NCI-H1092 (cell line): ENCODE measurements at regions not wholly inside any gene's neighbourhood (a gene's known extent, or its start where the extent isn't known, plus 50 kb on each side); places are given as distances from the start of the nearest gene placed in this dataset.
"Not testable (repeated sequence)": the region's sequence is repeated elsewhere in the genome, so short reads cannot be mapped to it uniquely, and the experiment has no call there.

Source experiments
- DNase-seq: peaks from one replicate; lab custom pipeline; 2025; lab: John Stamatoyannopoulos, UW

DNA sequence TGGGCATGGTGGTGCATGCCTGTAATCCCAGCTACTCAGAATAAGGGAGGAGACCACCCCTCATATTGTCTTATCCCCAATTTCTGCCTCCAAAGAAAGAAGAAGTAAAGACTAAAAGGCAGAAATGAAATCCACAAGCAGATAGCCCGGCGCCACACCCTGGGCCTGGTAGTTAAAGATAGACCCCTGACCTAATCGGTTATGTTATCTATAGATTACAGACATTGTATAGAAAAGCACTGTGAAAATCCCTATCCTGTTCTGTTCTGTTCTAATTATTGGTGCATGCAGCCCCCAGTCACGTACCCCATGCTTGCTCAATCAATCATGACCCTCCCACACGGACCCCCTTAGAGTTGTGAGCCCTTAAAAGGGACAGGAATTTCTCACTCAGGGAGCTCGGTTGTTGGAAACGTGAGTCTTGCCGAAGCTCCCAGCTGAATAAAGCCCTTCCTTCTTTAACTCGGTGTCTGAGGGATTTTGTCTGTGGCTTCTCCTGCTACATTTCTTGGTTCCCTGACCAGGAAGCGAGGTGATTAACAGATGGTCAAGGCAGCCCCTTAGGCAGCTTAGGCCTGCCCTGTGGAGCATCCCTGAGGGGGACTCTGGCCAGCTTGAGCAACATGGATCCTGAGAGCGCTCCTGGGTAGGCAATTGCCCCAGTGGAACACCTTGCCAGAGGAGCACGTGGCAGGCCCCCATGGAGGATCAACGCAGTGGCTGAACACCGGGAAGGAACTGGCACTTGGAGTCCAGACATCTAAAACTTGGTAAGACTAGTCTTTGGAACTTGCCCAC, 188.7 kb upstream of the NDUFV2 start:
- DNase-seq = not testable (repeated sequence)

DNA sequence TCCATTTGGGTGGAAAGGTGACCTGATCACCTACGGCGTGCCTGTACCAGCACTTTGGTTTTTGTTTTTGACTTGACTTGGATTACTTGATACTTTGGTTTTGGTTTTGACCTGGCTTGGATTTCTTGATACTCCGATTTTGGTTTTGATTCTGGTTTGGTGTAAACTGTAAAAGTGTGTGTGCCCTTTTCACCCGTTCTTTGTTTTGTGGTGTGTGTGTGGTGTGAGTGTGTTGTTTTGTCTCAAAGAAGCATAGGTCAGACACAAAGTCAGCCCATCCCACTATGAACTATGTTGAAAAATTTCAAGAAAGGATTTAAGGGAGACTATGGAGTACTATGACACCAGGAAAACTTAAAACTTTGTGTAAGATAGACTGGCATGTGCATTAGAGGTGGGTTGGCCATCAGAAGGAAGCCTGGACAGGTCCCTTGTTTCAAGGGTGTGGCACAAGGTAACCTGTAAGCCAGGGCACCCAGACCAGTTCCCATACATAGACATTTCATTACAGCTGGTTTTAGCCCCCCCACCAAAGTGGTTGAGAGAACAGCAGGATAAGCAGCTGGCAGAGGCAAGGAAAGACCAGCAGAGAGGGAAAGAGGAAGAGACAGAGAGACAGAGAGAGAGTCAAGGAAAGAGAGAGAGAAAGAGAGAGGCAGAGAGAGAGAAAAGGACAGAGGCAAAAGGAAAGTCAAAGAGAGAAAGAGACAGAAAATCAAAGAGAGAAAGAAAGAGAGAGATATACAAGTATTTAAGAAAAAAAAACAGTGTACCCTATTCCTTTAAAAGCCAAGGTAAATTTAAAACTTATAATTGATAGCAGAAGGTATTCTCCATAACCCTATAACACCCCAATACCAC, 187.9 kb upstream of the NDUFV2 start:
- not testable (repeated sequence) for DNase-seq

DNA sequence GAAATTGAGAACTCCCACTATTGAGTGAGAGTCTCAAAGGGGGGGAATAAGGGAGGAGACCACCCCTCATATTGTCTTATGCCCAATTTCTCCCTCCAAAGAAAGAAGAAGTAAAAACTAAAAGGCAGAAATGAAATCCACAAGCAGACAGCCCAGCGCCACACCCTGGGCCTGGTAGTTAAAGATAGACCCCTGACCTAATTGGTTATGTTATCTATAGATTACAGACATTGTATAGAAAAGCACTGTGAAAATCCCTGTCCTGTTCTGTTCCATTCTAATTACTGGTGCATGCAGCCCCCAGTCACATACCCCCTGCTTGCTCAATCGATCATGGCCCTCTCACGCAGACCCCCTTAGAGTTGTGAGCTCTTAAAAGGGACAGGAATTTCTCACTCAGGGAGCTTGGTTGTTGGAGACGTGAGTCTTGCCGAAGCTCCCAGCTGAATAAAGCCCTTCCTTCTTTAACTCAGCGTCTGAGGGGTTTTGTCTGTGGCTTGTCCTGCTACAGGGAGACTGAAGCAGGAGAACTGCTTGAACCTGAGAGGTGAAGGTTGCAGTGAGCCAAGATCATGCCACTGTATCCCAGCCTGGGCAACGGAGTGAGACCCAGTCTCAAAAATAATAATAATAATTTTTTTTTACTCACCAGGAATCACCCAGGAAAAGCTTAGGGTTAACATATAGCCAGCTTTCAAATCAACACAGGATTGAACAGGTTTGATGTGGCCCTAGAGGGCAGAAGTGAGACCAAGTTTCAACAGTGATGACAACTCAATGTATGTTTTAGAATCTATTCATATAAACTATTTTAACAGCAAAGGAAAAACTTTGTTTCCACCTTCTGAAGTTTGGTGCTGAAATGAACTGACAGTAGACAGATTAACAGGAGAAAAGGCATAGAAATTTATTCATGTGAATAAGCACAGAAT, 181.4 kb upstream of the NDUFV2 start:
- DNase-seq = not testable (repeated sequence)

DNA sequence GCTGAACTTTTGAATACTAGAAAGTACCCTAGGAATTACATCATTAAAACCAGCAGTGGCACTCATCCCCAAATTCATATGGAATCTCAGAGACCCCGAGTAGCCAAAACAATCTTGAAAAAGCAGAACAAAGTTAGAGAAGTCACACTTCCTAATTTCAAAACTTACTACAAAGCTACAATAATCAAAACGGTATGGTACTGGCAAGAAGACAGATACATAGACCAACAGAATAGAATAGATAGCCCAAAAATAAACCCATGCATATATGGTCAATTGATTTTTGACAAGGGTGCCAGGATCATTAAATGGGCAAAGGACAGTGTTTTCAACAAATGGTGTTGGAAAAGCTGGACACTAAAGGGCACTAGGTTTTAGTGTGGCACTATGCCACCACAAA, 176.0 kb upstream of the NDUFV2 start:
- DNase-seq = no peak

DNA sequence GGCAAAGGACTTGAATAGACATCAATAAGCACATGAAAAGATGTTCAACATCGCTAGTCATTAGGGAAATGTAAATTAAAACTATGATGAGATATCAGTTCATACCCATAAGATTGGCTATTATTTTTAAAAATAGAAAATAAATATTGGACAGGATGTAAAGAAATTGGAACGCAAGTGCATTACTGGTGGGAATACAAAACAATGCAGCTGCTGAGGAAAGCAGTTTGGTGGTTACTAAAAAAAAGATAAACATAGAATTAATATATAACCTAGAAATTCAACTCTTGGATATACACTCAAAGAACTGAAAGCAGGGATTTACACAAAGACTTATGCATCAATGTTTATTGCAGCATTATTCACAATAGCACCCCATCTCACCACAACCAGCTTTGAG, 174.5 kb upstream of the NDUFV2 start:
- no peak for DNase-seq

DNA sequence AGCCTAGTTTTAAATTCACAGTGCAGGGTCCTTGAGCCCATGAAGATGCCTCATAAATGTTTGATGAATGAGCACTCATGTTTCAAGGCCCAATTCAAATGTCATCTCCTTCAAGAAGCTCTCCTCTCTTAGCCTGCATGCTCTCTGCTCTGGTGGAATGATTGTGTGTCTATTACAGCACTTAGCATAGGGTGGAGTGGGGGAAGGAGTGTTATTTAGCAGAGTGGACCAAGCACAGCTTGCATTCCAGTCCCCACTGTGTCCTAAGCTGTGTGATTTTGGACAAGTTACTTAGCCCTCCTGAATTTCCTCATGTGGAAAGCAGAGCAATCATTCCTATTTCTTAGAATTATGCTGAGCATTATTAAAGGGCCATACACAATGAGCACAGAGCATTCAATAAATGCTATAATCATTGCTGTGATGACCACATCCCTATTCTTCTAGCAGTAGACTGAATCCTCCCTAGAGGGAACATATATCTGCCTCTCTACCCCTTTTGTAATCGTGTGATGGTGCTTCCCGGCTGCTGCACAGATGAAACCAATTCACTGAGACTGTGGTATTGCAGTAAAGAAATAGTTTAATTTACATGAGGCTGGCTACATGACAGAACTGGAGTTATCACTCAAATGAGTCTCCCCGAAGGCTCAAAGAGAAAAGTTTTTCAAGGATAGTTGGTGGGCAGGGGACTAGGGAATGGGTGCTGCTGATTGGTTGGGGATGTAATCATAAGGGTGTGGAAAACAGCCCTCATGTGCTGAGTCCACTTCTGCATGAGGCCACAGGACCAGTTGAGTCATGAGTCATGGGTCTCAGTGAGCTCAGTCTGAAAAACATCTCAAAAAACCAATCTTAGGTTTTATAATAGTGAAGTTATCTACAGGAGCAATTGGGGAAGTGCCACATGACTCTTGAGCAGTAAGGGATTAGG, 173.4 kb upstream of the NDUFV2 start:
- no peak for DNase-seq

DNA sequence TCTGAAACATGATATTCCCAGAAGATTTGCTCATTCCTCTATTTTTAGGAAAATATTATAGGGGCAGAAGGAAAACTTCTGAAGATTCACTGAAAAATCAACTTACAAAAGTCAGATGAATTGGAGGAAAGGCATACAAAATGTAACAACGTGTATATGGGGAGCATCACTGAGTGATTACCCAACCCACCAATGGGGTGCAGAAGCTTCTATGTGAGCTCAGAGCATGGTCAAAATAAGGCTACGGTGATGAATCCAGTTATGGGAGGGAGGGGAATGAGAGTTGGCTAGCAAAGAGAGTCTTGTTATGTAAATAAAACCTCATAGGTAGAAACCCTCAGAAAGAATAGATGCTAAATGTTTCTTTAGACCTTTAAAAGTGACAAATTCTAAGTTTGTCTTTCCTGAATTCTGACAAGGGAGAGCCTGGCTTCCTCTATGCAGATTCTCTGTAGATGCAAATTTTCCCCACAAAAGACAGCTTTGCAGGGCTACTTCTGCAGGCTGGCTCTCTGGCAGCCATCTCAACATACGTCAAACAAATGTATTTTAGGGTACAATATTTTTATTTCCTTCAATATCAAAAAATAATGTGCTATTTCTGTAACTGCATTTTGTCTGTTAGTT, 171.4 kb upstream of the NDUFV2 start:
- no peak for DNase-seq

DNA sequence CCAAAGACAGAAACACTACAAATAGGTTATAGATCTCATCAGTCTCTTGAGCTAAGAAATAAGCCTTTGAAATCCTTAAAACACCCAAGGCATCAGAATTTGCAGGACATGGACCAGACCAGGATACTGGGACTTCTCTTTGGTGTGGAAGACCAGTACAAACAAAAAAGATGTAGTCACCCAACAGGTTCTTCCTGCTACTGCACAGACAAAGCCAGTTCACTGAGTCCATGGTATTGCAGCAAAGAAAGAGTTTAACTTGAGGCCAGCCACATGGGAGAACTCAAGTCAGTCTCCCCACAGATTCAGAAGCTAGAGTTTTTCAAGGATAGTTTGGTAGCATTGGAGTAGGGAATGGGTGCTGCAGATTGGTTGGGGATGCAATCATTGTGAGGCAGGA, 169.6 kb upstream of the NDUFV2 start:
- DNase-seq = no peak

DNA sequence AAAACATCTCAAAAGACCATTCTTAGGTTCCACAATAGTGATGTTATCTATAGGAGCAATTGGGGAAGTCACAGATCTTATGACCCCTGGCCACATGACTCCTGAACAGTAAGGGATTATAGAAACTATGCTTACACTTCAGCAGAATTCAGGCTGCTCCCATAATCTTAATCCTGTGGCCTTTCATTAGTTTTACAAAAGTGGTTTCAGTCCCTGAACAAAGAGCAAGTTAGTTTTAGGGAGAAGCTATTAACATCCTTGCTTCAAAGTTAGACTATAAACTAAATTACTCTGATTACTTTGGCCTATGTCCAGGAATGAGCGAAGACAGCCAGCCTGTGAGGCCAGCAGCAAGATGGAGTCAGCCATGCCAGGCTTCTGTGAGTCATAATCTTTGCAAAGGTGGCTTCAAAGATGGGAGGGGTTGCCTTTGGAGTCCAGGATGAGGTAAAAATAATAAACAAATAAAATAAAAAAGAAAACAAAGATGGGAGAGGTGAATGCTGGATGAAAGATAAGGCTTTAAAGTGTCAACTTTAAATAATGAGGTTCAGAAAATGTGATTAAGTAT, 168.7 kb upstream of the NDUFV2 start:
- no peak for DNase-seq

DNA sequence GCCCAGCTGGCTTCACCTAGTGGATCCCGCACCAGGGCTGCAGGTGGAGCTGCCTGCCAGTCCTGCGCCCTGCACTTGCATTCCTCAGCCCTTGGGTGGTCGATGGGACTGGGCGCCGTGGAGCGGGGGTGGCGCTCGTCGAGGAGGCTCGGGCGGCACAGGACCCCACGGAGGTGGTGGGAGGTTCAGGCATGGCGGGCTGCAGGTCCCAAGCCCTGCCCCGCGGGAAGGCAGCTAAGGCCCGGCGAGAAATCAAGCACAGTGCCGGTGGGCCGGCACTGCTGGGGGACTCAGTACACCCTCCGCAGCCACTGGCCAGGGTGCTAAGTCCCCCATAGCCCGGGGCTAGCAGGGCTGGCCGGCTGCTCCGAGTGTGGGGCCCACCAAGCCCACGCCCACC, 167.2 kb upstream of the NDUFV2 start:
- not testable (repeated sequence) for DNase-seq

DNA sequence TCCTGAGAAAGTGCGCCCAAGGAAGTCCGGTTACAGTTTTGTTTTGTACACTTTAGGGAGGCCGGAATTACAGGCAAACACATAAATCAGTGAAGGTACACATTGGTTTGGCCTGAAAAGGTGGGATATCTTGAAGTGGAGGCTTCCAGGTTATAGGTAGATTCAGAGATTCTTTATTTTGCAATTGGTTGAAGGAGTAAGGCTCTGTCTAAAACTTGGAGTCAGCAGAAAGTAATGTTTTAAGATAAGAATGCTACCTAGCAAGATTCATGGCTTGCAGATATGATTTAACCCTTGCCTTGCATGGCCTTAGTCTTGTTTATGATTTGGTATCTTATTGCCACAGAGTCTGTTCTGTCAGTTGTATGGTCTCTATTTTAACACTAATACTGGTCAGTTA, 165.9 kb upstream of the NDUFV2 start:
- DNase-seq = no peak

DNA sequence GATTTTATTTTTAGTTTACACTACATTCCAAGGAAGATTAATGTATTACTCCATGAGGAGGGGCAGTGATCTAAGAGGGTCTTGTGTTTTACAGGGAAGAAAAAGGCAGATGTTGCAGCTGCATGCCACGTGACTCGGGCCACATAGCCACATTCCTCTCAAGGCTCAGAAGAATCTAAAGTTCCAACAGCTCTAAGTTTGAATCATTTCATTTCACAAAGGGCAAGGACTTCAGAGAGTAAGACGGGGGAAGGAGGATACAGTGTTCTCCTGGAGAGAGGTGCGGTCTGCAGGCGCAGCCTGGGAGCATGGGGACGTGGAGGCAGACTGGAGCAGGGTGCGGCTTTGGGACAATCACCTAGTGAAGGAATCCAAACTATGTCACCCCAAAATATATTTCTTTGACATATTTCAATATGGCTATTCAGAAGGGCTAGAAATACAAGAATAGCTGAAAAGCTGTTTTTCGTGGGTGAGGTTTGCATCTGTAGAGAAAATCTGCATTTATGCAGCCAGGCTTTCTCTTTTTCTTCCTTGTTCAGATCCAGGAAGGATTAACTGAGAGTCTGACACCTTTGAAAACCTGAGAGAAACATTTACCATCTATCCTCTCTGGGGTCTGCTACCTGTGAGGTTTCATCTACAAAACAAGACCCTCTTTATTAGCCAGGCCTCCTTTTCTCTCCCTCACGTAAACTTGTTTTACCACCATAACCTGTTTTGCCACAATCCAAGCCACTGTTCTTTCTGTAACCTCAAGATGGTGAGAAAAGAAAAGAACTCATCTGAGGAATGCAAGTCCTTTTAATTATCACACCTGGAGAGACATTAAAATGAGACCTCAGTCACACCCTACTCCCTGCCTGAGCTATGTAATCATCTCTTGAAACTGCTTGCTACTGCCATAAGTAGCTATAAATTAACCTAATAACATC, 165.1 kb upstream of the NDUFV2 start:
- no peak for DNase-seq

DNA sequence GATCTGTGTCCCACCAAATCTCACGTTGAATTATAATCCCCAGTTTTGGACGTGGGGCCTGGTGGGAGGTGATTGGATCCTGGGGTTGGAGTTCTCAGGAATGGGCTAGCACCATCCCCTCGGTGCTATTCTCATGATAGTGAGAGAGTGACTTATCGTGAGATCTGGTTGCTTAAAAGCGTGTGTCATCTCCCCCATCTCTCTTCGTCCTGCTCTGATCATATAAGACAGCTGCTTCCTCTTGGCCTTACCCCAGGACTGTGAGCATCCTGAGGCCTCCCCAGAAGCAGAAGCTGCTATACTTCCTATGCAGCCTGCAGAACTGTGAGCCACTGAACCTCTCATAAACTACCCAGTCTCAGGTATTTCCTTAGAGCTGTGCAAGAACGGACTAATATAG, 163.7 kb upstream of the NDUFV2 start:
- DNase-seq = no peak

DNA sequence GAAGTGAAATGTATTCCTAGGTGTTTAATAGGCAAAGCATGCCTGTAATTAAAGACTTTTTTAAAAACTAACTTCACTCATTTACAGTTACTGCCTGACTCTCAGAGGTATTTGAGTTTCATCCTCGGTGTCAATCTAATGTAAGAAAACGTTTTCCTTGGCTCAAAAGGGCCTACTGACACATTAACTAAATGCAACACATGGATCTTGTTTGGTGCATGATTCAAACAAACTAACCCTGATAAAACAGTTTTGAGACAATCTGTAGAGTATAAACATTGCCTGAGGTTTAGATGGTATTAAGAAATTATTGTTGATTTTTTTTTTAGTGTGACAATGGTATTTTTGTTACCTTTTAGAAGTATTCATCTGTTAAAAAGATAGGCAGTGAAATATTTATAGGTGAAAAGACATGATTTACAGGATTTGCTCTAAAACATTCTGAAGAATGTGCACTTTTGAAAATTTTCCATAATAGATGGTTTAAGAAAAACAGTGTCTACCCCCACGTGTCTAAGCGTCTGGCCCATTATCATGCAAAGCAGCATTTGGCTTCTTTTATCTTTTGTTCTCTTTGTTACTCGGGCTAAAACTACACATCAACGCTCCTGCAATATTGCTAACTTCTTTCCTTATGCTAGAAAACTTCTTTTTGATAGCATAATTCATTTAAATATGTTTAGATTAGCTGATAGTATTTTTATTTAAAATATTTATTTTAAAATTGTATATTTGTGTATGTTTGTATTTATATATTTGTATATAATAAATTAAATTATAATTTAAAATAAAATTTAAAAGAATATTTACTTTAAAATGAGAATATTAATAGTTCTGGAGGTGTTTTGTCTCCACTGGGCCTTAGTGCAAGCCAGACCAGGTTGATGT, 160.2 kb upstream of the NDUFV2 start:
- no peak for DNase-seq

DNA sequence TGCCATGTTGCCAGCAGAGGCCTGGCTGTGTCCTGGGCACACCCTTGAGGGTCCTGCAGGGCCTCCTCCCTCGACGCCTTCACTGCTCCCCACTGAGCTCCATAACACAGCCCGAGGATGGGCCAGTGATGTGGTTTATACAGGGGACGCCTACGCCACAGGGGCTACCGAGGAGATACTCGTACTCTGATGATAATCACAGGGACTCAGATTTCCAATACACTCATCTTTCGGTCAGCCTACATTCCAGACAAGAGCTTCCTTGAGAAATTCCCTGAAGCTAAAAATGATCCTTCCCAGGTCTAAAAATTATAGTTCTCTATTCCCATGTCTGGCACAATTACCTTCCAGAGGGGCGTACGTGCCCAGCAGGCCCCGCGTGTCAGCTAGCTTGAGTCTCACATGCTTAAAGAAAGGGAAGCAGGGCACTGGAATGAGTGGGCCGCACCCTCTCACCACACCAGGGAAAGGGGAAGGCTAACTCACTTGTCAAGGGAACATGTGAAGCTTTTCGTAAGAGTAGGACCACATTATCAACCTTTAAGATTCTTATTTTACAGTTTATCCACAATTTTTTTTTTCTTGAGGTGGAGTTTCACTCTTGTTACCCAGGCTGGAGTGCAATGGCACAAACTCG, 159.5 kb upstream of the NDUFV2 start:
- DNase-seq = no peak

DNA sequence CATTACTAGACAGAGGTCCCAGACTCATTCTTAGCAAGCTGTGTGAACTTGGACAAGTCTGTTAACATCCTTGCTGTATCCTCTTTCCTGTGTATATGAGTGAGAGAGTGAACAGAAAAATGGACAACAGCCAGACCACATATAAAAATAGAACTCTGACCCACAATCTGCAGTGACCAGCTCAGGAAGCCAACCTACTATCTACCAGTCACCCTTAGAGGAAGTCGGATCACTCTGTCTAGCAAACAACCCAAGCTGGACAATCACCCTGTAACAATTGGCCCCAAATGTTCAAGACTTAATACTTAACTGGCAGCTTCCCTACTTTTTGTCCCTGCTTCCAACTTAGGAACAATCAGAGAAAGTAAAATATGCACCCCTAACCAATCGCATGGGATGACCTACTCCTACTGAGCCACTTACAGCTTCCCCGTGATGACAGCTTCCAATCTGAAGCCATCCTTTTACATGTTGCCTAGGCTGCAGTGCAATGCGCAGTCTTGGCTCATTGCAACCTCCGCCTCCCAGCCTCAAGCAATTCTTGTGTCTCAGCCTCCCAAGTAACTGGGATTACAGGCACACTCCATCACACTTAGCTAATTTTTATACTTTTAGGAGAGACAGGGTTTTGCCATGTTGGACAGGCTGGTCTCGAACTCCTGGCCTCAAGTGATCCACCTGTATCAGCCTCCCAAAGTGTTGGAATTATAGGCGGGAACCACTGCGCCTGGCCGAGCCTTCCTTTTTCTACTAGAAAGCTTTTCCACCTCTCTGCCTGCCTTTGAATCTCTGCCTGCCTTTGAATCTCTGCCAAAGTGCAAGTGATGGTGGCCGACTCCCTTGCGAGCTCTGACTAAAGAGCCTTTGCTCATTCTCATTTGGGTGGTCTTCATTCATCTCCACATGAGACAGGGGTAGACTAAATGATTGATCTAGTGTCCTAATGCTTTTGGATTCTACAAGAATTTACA, 158.3 kb upstream of the NDUFV2 start:
- no peak for DNase-seq
